Liver (tissue), 3 donors: ENCODE measurements at regions not wholly inside any gene's neighbourhood (a gene's known extent, or its start where the extent isn't known, plus 50 kb on each side); places are given as distances from the start of the nearest gene placed in this dataset.

ENCODE experiments used
- CTCF ChIP-seq: fragments of 150-350 bp; IDR thresholded peaks from 2 replicates; pipeline ENCODE4 v1.5.1; 2017; ENCODE audit warnings: improper control_type of control experiment, low read depth, low read length; ENCODE audit not compliant: missing input control
- FOXA1 ChIP-seq: IDR thresholded peaks from 2 replicates; pipeline ENCODE4 v1.6.1; 2016; ENCODE audit warnings: antibody characterized with exemption
- JUND ChIP-seq, 2 donors: IDR thresholded peaks; 2 replicates each; pipeline ENCODE4 v1.6.1; 2016; ENCODE audit warnings: antibody characterized with exemption in 2 of 2
- MAX ChIP-seq: IDR thresholded peaks from 2 replicates; pipeline ENCODE4 v1.6.1; 2016; ENCODE audit warnings: antibody characterized with exemption
- RAD21 ChIP-seq, 2 donors: IDR thresholded peaks; 2 replicates each; pipeline ENCODE4 v1.6.1; 2016; ENCODE audit warnings: antibody characterized with exemption in 2 of 2, mild to moderate bottlenecking in 2 of 2
- REST ChIP-seq: IDR thresholded peaks from 2 replicates; pipeline ENCODE4 v1.6.1; 2016; ENCODE audit warnings: antibody characterized with exemption, mild to moderate bottlenecking
- TAF1 ChIP-seq: conservative IDR thresholded peaks from 2 replicates; pipeline ENCODE4 v1.6.1; 2016; ENCODE audit warnings: antibody characterized with exemption, mild to moderate bottlenecking
- ZBTB33 ChIP-seq: IDR thresholded peaks from 2 replicates; pipeline ENCODE4 v1.6.1; 2016; ENCODE audit warnings: antibody characterized with exemption
- donor health status: healthy.
- donor health status: healthy.

GRCh38 chr5:17156463-17156862 lies 61.0 kb upstream of the BASP1 start:
- TF ChIP-seq TAF1 (no peak), RAD21 (IDR thresholded peaks at IDR 0.05) (no peak), ZBTB33 (no peak), CTCF (no peak), JUND (IDR thresholded peaks at IDR 0.05) (no peak), MAX (no peak), REST (no peak), FOXA1 (no peak)
